ENCODE measurements at regions not wholly inside any gene's neighbourhood (a gene's known extent, or its start where the extent isn't known, plus 50 kb on each side); places are given as distances from the start of the nearest gene placed in this dataset.

DNA sequence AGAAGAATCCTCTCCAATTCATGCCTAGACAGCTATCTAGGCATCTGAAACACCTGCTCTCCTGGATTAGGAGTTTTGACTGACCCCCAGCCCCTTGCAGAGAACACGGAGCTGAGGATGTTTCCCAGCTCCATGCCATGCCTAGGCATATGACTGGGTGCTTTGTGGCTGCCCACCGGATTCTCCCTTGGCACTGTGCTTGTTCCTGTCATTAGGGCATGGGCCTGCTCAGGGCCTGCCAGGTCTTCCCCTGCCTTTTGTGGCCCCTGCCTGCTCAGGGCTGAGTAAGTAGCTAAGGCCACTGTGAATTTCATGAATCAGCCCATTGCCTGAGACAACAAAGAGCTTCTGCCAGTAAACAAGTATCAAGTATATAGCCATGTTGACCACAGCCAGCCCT, 867.4 kb downstream of the TECRL start:
- TF ChIP-seq, protein P1, sequence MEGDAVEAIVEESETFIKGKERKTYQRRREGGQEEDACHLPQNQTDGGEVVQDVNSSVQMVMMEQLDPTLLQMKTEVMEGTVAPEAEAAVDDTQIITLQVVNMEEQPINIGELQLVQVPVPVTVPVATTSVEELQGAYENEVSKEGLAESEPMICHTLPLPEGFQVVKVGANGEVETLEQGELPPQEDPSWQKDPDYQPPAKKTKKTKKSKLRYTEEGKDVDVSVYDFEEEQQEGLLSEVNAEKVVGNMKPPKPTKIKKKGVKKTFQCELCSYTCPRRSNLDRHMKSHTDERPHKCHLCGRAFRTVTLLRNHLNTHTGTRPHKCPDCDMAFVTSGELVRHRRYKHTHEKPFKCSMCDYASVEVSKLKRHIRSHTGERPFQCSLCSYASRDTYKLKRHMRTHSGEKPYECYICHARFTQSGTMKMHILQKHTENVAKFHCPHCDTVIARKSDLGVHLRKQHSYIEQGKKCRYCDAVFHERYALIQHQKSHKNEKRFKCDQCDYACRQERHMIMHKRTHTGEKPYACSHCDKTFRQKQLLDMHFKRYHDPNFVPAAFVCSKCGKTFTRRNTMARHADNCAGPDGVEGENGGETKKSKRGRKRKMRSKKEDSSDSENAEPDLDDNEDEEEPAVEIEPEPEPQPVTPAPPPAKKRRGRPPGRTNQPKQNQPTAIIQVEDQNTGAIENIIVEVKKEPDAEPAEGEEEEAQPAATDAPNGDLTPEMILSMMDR (IDR thresholded peaks at IDR 0.05) = no peak
- TF ChIP-seq POLR2AphosphoS5 (IDR thresholded peaks at IDR 0.05) (no peak), POLR2A (IDR thresholded peaks at IDR 0.05) (no peak)
